K562 (cell line): ENCODE measurements at regions not wholly inside any gene's neighbourhood (a gene's known extent, or its start where the extent isn't known, plus 50 kb on each side); places are given as distances from the start of the nearest gene placed in this dataset.

Source experiments
- ASH1L ChIP-seq: fragments of 450-650 bp; IDR thresholded peaks from 2 replicates; pipeline ENCODE4 v1.6.1; 2018; ENCODE audit warnings: borderline replicate concordance, mild to moderate bottlenecking, low read depth; ENCODE audit not compliant: partially characterized antibody
- C11orf30 ChIP-seq: fragments of 450-650 bp; IDR thresholded peaks from 2 replicates; pipeline ENCODE4 v1.6.1; 2016; ENCODE audit warnings: low read depth, mild to moderate bottlenecking
- COPS2 ChIP-seq: fragments of 450-650 bp; conservative IDR thresholded peaks from 2 replicates; pipeline ENCODE4 v1.6.1; 2016; ENCODE audit warnings: mild to moderate bottlenecking, moderate library complexity
- DNMT1 ChIP-seq: fragments of 450-650 bp; IDR thresholded peaks from 2 replicates; pipeline ENCODE4 v1.6.1; 2016; ENCODE audit warnings: antibody characterized with exemption, mild to moderate bottlenecking
- HOXB6 ChIP-seq: fragments of 250-450 bp; sonication (Bioruptor Pico); IDR thresholded peaks from 2 replicates; pipeline ENCODE4 v1.5.1; 2022; ENCODE audit warnings: mild to moderate bottlenecking, borderline replicate concordance
- HSF4 ChIP-seq: fragments of 250-450 bp; sonication (Bioruptor Pico); IDR thresholded peaks from 2 replicates; pipeline ENCODE4 v2.1.2; 2022; ENCODE audit warnings: mild to moderate bottlenecking, moderate library complexity, borderline replicate concordance
- IFI16 ChIP-seq: fragments of 250-450 bp; sonication (Bioruptor Pico); IDR thresholded peaks from 2 replicates; pipeline ENCODE4 v2.1.2; 2022; ENCODE audit warnings: mild to moderate bottlenecking, inconsistent platforms
- KLF16 ChIP-seq: IDR thresholded peaks from 2 replicates; pipeline ENCODE4 v1.6.1; 2016; ENCODE audit warnings: antibody characterized with exemption
- MAFF ChIP-seq: IDR thresholded peaks from 2 replicates; pipeline ENCODE4 v1.6.1; 2012; ENCODE audit warnings: low read length, improper control_type of control experiment
- MAFG ChIP-seq: fragments of 450-650 bp; conservative IDR thresholded peaks from 2 replicates; pipeline ENCODE4 v1.6.1; 2016; ENCODE audit warnings: missing genetic modification characterization, missing compliant biosample characterization
- PHF8 ChIP-seq: fragments of 200-600 bp; sonication (generic); IDR thresholded peaks from 2 replicates; pipeline ENCODE4 v1.6.1; 2012; ENCODE audit warnings: mixed run types, mild to moderate bottlenecking, inconsistent platforms, low read length, moderate library complexity, borderline replicate concordance
- PURB ChIP-seq: sonication (generic); formaldehyde crosslinking; IDR thresholded peaks from 2 replicates; pipeline ENCODE4 v1.9.0; 2021; ENCODE audit warnings: low read depth, mild to moderate bottlenecking, missing genetic modification reagents
- SAP30 ChIP-seq: fragments of 200-600 bp; sonication (generic); IDR thresholded peaks from 2 replicates; pipeline ENCODE4 v1.6.1; 2012; ENCODE audit warnings: borderline replicate concordance, low read depth, mild to moderate bottlenecking, moderate library complexity, low read length, control low read depth, inconsistent platforms; ENCODE audit not compliant: insufficient read depth, poor library complexity, severe bottlenecking
- SMARCE1 ChIP-seq: fragments of 450-650 bp; IDR thresholded peaks from 2 replicates; pipeline ENCODE4 v1.7.1; 2016; ENCODE audit warnings: mild to moderate bottlenecking
- XRCC3 ChIP-seq: fragments of 450-650 bp; IDR thresholded peaks from 2 replicates; pipeline ENCODE4 v1.6.1; 2017; ENCODE audit warnings: mild to moderate bottlenecking, moderate library complexity
- ZNF239 ChIP-seq: fragments of 250-450 bp; sonication (Bioruptor Pico); IDR thresholded peaks from 2 replicates; pipeline ENCODE4 v1.4.0; 2020; ENCODE audit warnings: mild to moderate bottlenecking
- ZNF316 ChIP-seq: fragments of 450-650 bp; IDR thresholded peaks from 2 replicates; pipeline ENCODE4 v1.6.1; 2016
- ZNF324 ChIP-seq: fragments of 250-450 bp; sonication (Bioruptor Pico); IDR thresholded peaks from 2 replicates; pipeline ENCODE4 v1.4.0; 2020; ENCODE audit warnings: mild to moderate bottlenecking
- ZNF41 ChIP-seq: fragments of 250-450 bp; sonication (Bioruptor Pico); conservative IDR thresholded peaks from 2 replicates; pipeline ENCODE4 v1.4.0; 2020; ENCODE audit warnings: mild to moderate bottlenecking
- TF ChIP-seq, protein P1 (sequence below): fragments of 250-450 bp; sonication (Bioruptor Pico); IDR thresholded peaks from 2 replicates; pipeline ENCODE4 v1.4.0; 2020
- TF ChIP-seq, protein P2 (sequence below): fragments of 450-650 bp; conservative IDR thresholded peaks from 2 replicates; pipeline ENCODE4 v1.6.1; 2016; ENCODE audit warnings: missing genetic modification characterization, low read depth, mild to moderate bottlenecking, control low read depth, missing compliant biosample characterization

DNA sequence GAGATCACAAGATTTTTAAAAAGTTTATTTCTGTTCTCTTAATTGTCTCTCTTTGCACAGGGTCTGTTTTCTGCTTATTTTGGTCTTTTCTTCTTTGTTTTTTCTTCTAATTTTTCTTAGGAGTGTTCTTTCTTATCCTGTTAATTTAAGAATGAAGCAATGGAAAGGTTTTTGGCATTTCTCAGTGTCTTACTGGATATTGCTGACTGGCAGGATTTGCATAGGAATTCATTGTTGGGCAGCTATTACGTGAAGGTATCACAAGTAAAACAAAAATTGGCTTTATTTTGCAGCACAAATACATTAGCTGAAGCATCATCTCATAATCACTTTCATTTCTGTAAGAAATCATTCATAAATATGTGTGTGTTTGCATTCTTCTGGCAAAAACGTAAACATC, 566.9 kb upstream of the CDH6 start (continued):
- TF ChIP-seq, protein P1, sequence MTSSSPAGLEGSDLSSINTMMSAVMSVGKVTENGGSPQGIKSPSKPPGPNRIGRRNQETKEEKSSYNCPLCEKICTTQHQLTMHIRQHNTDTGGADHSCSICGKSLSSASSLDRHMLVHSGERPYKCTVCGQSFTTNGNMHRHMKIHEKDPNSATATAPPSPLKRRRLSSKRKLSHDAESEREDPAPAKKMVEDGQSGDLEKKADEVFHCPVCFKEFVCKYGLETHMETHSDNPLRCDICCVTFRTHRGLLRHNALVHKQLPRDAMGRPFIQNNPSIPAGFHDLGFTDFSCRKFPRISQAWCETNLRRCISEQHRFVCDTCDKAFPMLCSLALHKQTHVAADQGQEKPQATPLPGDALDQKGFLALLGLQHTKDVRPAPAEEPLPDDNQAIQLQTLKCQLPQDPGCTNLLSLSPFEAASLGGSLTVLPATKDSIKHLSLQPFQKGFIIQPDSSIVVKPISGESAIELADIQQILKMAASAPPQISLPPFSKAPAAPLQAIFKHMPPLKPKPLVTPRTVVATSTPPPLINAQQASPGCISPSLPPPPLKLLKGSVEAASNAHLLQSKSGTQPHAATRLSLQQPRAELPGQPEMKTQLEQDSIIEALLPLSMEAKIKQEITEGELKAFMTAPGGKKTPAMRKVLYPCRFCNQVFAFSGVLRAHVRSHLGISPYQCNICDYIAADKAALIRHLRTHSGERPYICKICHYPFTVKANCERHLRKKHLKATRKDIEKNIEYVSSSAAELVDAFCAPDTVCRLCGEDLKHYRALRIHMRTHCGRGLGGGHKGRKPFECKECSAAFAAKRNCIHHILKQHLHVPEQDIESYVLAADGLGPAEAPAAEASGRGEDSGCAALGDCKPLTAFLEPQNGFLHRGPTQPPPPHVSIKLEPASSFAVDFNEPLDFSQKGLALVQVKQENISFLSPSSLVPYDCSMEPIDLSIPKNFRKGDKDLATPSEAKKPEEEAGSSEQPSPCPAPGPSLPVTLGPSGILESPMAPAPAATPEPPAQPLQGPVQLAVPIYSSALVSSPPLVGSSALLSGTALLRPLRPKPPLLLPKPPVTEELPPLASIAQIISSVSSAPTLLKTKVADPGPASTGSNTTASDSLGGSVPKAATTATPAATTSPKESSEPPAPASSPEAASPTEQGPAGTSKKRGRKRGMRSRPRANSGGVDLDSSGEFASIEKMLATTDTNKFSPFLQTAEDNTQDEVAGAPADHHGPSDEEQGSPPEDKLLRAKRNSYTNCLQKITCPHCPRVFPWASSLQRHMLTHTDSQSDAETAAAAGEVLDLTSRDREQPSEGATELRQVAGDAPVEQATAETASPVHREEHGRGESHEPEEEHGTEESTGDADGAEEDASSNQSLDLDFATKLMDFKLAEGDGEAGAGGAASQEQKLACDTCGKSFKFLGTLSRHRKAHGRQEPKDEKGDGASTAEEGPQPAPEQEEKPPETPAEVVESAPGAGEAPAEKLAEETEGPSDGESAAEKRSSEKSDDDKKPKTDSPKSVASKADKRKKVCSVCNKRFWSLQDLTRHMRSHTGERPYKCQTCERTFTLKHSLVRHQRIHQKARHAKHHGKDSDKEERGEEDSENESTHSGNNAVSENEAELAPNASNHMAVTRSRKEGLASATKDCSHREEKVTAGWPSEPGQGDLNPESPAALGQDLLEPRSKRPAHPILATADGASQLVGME: no peak
- TF ChIP-seq PHF8 (no peak), SAP30 (no peak), ZNF324 (CRISPR knock-in tag) (no peak), HOXB6 (no peak), ZNF239 (no peak), IFI16 (CRISPR knock-in tag) (no peak), C11orf30 (peak; percentile 45; the same call in 1 of the 2 replicates), DNMT1 (no peak), PURB (CRISPR knock-in tag) (no peak), SMARCE1 (no peak), HSF4 (CRISPR knock-in tag) (no peak), XRCC3 (no peak), ASH1L (no peak), ZNF41 (CRISPR knock-in tag) (no peak), KLF16 (no peak), MAFF (peak; percentile 44), MAFG (tag) (peak; percentile 37; the same call in 1 of the 2 replicates), ZNF316 (peak; percentile 74), COPS2 (no peak)
- TF ChIP-seq, protein P2, sequence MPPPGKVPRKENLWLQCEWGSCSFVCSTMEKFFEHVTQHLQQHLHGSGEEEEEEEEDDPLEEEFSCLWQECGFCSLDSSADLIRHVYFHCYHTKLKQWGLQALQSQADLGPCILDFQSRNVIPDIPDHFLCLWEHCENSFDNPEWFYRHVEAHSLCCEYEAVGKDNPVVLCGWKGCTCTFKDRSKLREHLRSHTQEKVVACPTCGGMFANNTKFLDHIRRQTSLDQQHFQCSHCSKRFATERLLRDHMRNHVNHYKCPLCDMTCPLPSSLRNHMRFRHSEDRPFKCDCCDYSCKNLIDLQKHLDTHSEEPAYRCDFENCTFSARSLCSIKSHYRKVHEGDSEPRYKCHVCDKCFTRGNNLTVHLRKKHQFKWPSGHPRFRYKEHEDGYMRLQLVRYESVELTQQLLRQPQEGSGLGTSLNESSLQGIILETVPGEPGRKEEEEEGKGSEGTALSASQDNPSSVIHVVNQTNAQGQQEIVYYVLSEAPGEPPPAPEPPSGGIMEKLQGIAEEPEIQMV (tag): no peak
- TF ChIP-seq, all 486 proteins: peak for 4
